ENCODE measurements at regions not wholly inside any gene's neighbourhood (a gene's known extent, or its start where the extent isn't known, plus 50 kb on each side); places are given as distances from the start of the nearest gene placed in this dataset.

- TF ChIP-seq TAF1 (IDR thresholded peaks at IDR 0.05; ENCODE audit: borderline replicate concordance, insufficient read depth, low read length) (no peak), REST (IDR thresholded peaks at IDR 0.05; ENCODE audit: insufficient read depth in 1 of 2, low read depth in 2 of 2, low read length in 2 of 2) (no peak), SIN3A (IDR thresholded peaks at IDR 0.05; ENCODE audit: borderline replicate concordance, insufficient read depth, low read length) (no peak), FOXP2 (optimal IDR thresholded peaks at IDR 0.05; ENCODE audit: borderline replicate concordance, extremely low read depth, extremely low read length, insufficient read depth) (no peak), POLR2AphosphoS5 (IDR thresholded peaks at IDR 0.05; ENCODE audit: low read depth, low read length) (no peak)
Observed at GRCh38 chr2:14828968-14829367, 196.5 kb downstream of the LRATD1 start.

GRCh38 chr2:14831458-14831857 is 198.9 kb downstream of the LRATD1 start:
- TF ChIP-seq REST (IDR thresholded peaks at IDR 0.05; ENCODE audit: insufficient read depth in 1 of 2, low read depth in 2 of 2, low read length in 2 of 2) (no peak), POLR2AphosphoS5 (IDR thresholded peaks at IDR 0.05; ENCODE audit: low read depth, low read length) (no peak), SIN3A (IDR thresholded peaks at IDR 0.05; ENCODE audit: borderline replicate concordance, insufficient read depth, low read length) (no peak), TAF1 (IDR thresholded peaks at IDR 0.05; ENCODE audit: borderline replicate concordance, insufficient read depth, low read length) (no peak), FOXP2 (optimal IDR thresholded peaks at IDR 0.05; ENCODE audit: borderline replicate concordance, extremely low read depth, extremely low read length, insufficient read depth) (no peak)

GRCh38 chr2:14843507-14844204 is 211.1 kb downstream of the LRATD1 start:
- TF ChIP-seq TAF1 (IDR thresholded peaks at IDR 0.05; ENCODE audit: borderline replicate concordance, insufficient read depth, low read length) (no peak), SIN3A (IDR thresholded peaks at IDR 0.05; ENCODE audit: borderline replicate concordance, insufficient read depth, low read length) (no peak), FOXP2 (optimal IDR thresholded peaks at IDR 0.05; ENCODE audit: borderline replicate concordance, extremely low read depth, extremely low read length, insufficient read depth) (no peak), REST (IDR thresholded peaks at IDR 0.05; ENCODE audit: insufficient read depth in 1 of 2, low read depth in 2 of 2, low read length in 2 of 2) (no peak), POLR2AphosphoS5 (IDR thresholded peaks at IDR 0.05; ENCODE audit: low read depth, low read length) (no peak)

GRCh38 chr2:14855751-14856150 is 223.2 kb downstream of the LRATD1 start:
- TF ChIP-seq POLR2AphosphoS5 (IDR thresholded peaks at IDR 0.05; ENCODE audit: low read depth, low read length) (no peak), SIN3A (IDR thresholded peaks at IDR 0.05; ENCODE audit: borderline replicate concordance, insufficient read depth, low read length) (no peak), FOXP2 (optimal IDR thresholded peaks at IDR 0.05; ENCODE audit: borderline replicate concordance, extremely low read depth, extremely low read length, insufficient read depth) (no peak), TAF1 (IDR thresholded peaks at IDR 0.05; ENCODE audit: borderline replicate concordance, insufficient read depth, low read length) (no peak), REST (IDR thresholded peaks at IDR 0.05; ENCODE audit: insufficient read depth in 1 of 2, low read depth in 2 of 2, low read length in 2 of 2) (no peak)

Data from PFSK-1 (cell line).